SIG-M5 (cell line): ENCODE measurements at regions not wholly inside any gene's neighbourhood (a gene's known extent, or its start where the extent isn't known, plus 50 kb on each side); places are given as distances from the start of the nearest gene placed in this dataset.

Experiments
- DNase-seq: peaks from one replicate; lab custom pipeline; 2025; lab: John Stamatoyannopoulos, UW

DNA sequence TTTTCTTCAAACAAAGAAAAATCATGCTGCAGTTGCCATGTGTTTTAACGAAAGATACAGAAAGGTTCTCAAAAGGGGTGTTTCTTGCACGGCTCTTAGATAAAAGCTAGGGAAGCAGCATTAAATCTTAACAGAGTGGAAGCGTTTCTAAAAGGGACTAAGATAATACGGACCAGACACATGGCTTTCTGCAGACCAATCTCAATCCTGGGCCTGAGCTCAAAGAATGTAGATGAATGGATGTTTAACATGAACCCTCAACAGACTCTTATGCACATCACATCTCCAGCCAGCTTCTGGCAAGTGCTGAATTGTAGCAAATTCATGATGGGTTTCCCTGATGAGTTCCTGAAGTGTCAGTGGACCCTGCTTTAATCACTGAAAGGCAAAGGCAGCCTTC, 80.2 kb upstream of the COX10 start:
- DNase-seq, result no peak

DNA sequence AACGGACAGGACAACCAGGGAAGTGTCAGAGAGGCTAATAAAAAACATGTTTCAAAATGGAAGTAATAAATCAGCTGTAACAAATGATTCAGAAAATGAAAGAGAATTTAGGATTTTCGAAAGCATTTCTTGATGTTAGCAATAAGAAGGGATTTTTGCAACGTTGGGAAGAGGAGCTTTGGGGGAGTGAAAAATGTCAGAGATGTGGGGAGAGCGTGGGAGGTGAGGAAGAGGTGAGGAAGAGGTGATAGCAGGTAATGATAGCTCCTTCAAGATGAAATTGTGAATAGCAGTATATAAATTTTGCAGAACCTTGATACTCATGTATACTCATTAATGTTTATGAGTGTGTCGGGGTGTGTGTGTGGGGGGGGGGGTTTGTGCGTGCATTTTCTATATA, 76.2 kb upstream of the COX10 start:
- no peak for DNase-seq

- no peak for DNase-seq
Measured at GRCh38 chr17:13994050-13994449, 75.3 kb upstream of the COX10 start.

DNA sequence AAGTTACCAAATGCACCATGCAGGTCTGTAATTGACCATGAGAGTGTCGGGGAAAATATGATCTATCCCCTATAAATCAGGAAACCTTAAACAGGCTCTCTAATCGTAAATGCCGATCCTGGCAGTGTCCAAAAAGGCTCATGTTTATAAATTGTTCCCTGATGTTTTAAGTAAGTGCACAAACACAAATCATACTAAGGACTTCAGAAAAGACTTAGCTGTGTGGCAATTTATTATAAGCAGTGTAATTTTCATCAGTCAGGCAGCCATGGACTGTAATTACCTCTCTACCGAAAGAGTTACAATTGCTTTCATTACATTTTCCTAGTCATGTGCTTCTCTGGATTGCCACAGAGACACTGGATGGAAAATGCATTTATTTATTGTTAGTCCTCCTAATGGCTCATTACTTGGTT, 73.4 kb upstream of the COX10 start:
- no peak for DNase-seq

- no peak for DNase-seq
Measured at GRCh38 chr17:13996276-13996675, 73.0 kb upstream of the COX10 start.

DNA sequence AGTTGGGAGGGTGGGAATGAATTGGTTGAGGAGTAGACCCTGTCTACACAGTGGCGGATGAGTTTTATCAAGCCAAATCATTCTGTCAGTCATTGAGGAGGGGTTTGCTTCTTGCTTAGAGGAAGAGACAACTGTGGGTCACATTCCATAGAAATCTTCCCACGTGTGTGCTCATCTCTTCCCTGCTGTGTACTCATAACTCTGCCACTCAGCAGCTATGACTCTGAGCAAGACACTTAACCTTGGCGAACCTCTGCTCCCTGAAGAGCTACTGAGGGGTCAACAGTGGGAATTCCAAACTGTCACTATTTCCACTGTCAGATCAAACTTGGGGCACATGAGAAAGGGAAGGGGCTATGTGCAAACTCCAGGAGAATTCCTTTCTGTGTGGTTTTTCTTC, 72.6 kb upstream of the COX10 start:
- DNase-seq, result no peak

DNA sequence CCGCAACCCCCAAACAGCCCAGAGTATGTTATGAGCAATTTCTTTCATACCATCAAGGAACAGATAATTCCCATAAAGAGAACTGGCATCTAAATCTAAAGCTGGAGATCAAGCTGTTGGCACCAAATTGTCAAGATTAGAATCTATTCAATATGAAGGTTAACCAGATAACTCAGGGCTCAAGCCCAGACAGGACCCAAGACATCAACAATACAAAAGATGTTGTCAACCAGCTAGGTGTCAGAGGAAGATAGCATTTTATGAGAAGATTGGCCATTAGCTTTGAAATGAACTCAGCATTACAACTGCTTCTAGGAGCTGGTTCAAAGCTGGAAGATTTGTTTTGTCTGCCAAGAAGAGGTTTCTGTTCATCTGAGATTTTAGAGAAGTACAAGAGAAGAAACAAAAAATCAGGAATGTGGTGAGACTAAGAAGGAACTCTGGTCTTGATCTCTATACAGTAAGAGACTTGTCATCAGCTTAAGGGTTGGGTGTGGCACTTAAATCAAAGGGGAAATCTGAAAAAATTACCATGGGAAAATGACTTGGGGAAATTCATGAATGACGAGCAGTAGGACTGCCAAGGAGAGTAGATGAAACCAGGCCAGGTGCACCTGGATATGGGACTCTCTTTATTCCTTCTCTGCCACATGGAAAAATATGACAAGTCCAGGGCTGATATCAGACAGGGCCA, 64.2 kb upstream of the COX10 start:
- DNase-seq, result no peak

DNA sequence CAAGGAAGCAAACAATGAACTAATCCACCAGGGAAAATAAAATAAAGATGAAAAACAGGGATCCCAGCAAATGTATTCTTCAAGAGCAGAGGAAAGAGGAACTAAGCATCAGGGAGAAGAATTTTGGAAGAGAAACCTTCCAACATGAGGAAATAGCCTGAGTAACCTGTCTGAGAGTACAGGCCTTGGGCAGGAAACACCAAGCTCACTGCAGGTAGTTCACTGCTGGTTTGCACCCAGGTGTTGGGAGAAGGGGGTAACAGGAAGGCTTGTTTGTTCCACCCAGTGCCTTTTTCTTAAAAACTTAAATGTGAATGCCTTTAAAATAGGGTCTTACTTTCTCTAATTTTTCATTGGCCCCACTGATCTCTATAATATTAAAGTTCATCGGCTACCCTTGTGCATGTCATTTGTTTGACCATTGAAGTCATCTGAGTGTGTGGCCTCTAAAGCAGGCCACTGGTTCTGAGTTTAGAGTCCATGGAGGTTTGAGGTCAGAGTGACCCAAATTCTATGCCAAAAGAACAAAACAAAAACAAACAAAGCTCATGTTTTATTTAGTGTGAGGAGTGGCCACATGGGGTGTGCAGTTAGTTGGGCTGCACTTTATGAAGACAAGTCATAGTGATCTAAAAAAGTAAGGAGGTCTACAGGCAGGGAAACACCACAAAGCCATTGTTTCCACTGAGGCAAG, 62.9 kb upstream of the COX10 start:
- no peak for DNase-seq

DNA sequence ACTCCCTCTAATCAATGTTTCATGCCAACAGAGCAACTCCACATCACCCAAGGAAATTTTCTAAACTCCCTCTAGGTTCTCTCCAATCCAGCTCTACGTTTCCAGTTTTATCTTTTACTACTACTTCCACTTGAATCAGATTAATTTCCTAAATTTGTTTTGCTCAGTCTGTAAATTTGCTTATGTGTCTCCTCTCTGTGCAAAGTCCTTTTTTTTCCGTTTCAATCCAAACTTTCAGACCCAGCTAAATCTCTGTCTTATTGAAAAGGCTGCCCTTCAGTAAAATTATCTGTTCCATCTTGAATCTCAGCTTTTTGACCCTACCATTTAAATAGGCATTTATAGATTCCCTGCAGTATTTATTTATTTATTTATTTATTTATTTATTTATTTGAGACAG, 61.4 kb upstream of the COX10 start:
- DNase-seq, result no peak

GRCh38 chr17:14011036-14011692, 58.1 kb upstream of the COX10 start:
- no peak for DNase-seq

DNA sequence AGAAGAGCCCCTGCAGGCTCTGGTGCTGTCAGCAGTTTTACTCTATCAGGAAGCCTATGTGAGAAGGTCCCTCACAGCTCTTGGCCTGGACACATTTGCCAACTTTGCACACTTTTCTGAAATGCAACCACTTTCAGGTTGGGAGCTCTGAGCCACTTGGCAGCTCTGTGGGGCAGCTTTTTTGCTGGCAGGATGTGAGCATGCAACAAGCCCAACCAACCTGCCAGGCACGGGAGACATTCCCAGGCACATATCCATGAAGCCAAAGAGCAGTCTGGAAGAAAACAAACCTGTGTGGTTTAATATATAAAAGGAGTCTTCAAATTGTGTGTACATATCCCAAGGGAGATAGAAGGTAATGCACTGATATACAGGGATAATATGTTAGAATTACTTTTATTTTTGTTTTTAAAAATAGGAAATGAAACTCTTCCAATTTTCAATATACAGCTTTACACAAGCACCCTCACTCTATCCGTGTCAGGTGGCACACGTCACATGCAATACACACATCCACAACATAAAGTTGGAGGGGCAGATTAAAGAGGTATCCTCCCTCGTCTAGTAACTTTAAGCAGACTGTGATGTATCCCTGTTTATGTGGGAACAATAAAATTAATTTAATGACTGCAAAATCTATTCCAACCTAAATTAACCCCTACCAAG, 57.4 kb upstream of the COX10 start:
- DNase-seq, result no peak

GRCh38 chr17:14014657-14015056, 54.6 kb upstream of the COX10 start:
- no peak for DNase-seq

GRCh38 chr17:14015271-14015670, 54.0 kb upstream of the COX10 start:
- no peak for DNase-seq

DNA sequence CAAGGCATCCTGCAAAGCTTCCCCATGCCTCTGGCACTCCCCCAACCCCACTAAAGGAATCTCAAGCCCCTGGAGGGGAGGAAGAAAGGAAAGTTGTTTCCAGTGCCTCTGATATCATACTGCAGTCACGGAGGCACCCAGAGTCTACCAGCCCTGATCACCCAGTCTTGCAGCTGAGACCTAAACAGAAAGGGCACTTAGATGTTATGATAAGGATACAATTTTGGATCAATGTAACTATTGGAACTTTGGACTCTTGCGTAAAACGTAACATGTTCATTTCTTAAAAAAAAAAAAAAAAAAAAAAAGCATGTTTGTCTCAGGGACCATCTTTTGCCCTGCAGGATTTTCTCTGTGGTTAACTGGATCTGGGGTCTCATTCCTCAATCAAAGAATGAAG, 52.4 kb upstream of the COX10 start:
- no peak for DNase-seq

- no peak for DNase-seq
Measured at GRCh38 chr17:14019186-14019956, 49.9 kb upstream of the COX10 start.
